H1 (cell line): ENCODE measurements at regions not wholly inside any gene's neighbourhood (a gene's known extent, or its start where the extent isn't known, plus 50 kb on each side); places are given as distances from the start of the nearest gene placed in this dataset.
A peak's percentile ranks its signal among the peaks of the same experiment; 100 is the strongest.

ENCODE experiments used
- CTCF ChIA-PET: fragments of 300-600 bp; sonication (Branson Sonifier 250); formaldehyde crosslinking; loops from one replicate; lab custom pipeline; 2021; ENCODE audit not compliant: partially characterized antibody; lab: Charles Lee
- POLR2A ChIA-PET: fragments of 300-600 bp; sonication (Branson Sonifier 250); formaldehyde crosslinking; loops from one replicate; lab custom pipeline; 2021; ENCODE audit warnings: inconsistent platforms; ENCODE audit not compliant: partially characterized antibody; lab: Charles Lee
- DNase-seq, 2 experiments: peaks; one replicate each; pipeline versions ENCODE4 v3.0.0 to v3.0.0-alpha.2; 2010 to 2022; ENCODE audit warnings: low spot score in 2 of 2, low read depth in 1 of 2, mixed read lengths in 1 of 2
- FAIRE-seq: peaks from 2 replicates; lab custom pipeline; 2011; peaks lifted over from hg19 to GRCh38; lab: Jason Lieb, UNC
- H2AFZ ChIP-seq: 2 replicates; pipeline ENCODE4 v1.8.1; 2012; ENCODE audit warnings: low read length, inconsistent platforms
- H2AK5ac ChIP-seq: 2 replicates; pipeline ENCODE4 v1.6.1; 2013; ENCODE audit warnings: low read depth, low read length
- H2BK120ac ChIP-seq: replicated peaks from 2 replicates; pipeline ENCODE3; 2013; ENCODE audit warnings: low read depth, low read length, inconsistent platforms
- H2BK12ac ChIP-seq: 2 replicates; pipeline ENCODE4 v1.6.1; 2013; ENCODE audit warnings: low read depth, low read length
- H2BK15ac ChIP-seq: 2 replicates; pipeline ENCODE4 v1.6.1; 2013; ENCODE audit warnings: low read length
- H2BK20ac ChIP-seq: 2 replicates; pipeline ENCODE4 v1.6.1; 2013; ENCODE audit warnings: low read length
- H2BK5ac ChIP-seq: 2 replicates; pipeline ENCODE4 v1.6.1; 2013; ENCODE audit warnings: low read depth, low read length
- H3K14ac ChIP-seq: 2 replicates; pipeline ENCODE4 v1.6.1; 2013; ENCODE audit warnings: inconsistent platforms; ENCODE audit not compliant: insufficient read length
- H3K18ac ChIP-seq: 2 replicates; pipeline ENCODE4 v1.6.1; 2013; ENCODE audit warnings: low read length; ENCODE audit errors: extremely low read depth
- H3K23ac ChIP-seq: 2 replicates; pipeline ENCODE4 v1.6.1; 2013; ENCODE audit warnings: inconsistent platforms; ENCODE audit not compliant: insufficient read length
- H3K23me2 ChIP-seq: 2 replicates; pipeline ENCODE4 v1.6.1; 2013; ENCODE audit warnings: low read depth, low read length
- H3K27ac ChIP-seq: 2 replicates; pipeline ENCODE4 v1.6.1; 2011; ENCODE audit warnings: low read depth, low read length, inconsistent platforms
- H3K27me3 ChIP-seq, 4 experiments: replicated peaks in 1 of 4; 1 replicate in 1 of 4; 2 replicates in 3 of 4; pipeline versions ENCODE4 v1.6.1 to v1.8.1; 2011 to 2013; ENCODE audit warnings: low read length in 3 of 4, mild to moderate bottlenecking in 3 of 4, inconsistent platforms in 2 of 4, mixed read lengths in 2 of 4, moderate library complexity in 1 of 4; ENCODE audit not compliant: control insufficient read depth in 3 of 4, insufficient read depth in 3 of 4; ENCODE audit errors: extremely low read depth in 1 of 4
- H3K36me3 ChIP-seq, 4 experiments: 2 replicates each; pipeline versions ENCODE4 v1.6.1 to v1.8.1; 2011 to 2013; ENCODE audit warnings: mild to moderate bottlenecking in 4 of 4, low read length in 3 of 4, moderate library complexity in 2 of 4, control low read depth in 1 of 4, inconsistent platforms in 1 of 4; ENCODE audit not compliant: insufficient read depth in 4 of 4, control insufficient read depth in 2 of 4
- H3K4ac ChIP-seq: replicated peaks from 2 replicates; pipeline ENCODE3; 2013; ENCODE audit warnings: low read length, low read depth, mixed read lengths, inconsistent platforms; ENCODE audit not compliant: insufficient read length
- H3K4me1 ChIP-seq, 4 experiments: replicated peaks in 1 of 4; 1 replicate in 1 of 4; 2 replicates in 3 of 4; pipeline versions ENCODE4 v1.6.1 to v1.8.1; 2011 to 2013; ENCODE audit warnings: low read length in 3 of 4, inconsistent platforms in 2 of 4, mixed read lengths in 1 of 4; ENCODE audit not compliant: insufficient read depth in 4 of 4, control insufficient read depth in 3 of 4
- H3K4me2 ChIP-seq, 2 experiments: 2 replicates each; pipeline versions ENCODE4 v1.6.1 to v1.8.1; 2011 to 2013; ENCODE audit warnings: low read depth in 2 of 2, low read length in 2 of 2, control low read depth in 1 of 2, inconsistent platforms in 1 of 2, mild to moderate bottlenecking in 1 of 2; ENCODE audit not compliant: insufficient read depth in 1 of 2
- H3K4me3 ChIP-seq, 4 experiments: fragments of 200-600, 300-600 bp in 1 of 4; sonication (generic), shearing (Covaris generic), sonication (Bioruptor Twin) in 1 of 4; 2 replicates each; pipeline versions ENCODE4 v1.5.1 to v1.8.1; 2011 to 2016; ENCODE audit warnings: low read length in 4 of 4, low read depth in 3 of 4, control low read depth in 2 of 4, inconsistent platforms in 2 of 4, mild to moderate bottlenecking in 2 of 4, mixed read lengths in 1 of 4, moderate library complexity in 1 of 4; ENCODE audit not compliant: insufficient read depth in 2 of 4; ENCODE audit errors: extremely low read depth in 1 of 4
- H3K56ac ChIP-seq: replicated peaks from 2 replicates; pipeline ENCODE3; 2013; ENCODE audit warnings: low read depth, mild to moderate bottlenecking, mixed read lengths, low read length, inconsistent platforms; ENCODE audit not compliant: insufficient read length
- H3K79me1 ChIP-seq: 2 replicates; pipeline ENCODE4 v1.6.1; 2013; ENCODE audit warnings: low read depth, low read length, control low read depth
- H3K79me2 ChIP-seq, 2 experiments: 2 replicates each; pipeline versions ENCODE4 v1.6.1 to v1.8.1; 2012 to 2013; ENCODE audit warnings: low read length in 2 of 2, mild to moderate bottlenecking in 2 of 2, inconsistent platforms in 1 of 2; ENCODE audit not compliant: insufficient read depth in 2 of 2, control insufficient read depth in 1 of 2
- H3K9ac ChIP-seq, 4 experiments: replicated peaks in 1 of 4; 1 replicate in 1 of 4; 2 replicates in 3 of 4; pipeline versions ENCODE4 v1.6.1 to v1.8.1; 2011 to 2013; ENCODE audit warnings: low read depth in 3 of 4, low read length in 3 of 4, control low read depth in 2 of 4, mild to moderate bottlenecking in 2 of 4, moderate library complexity in 2 of 4, inconsistent platforms in 1 of 4; ENCODE audit errors: extremely low read depth in 1 of 4
- H3K9me3 ChIP-seq, 2 experiments: 2 replicates each; pipeline versions ENCODE4 v1.6.1 to v1.8.1; 2012 to 2013; ENCODE audit warnings: mild to moderate bottlenecking in 2 of 2, moderate library complexity in 2 of 2, control low read depth in 1 of 2, inconsistent platforms in 1 of 2, low read depth in 1 of 2, low read length in 1 of 2, mixed read lengths in 1 of 2; ENCODE audit not compliant: insufficient read depth in 2 of 2
- H4K20me1 ChIP-seq, 2 experiments: replicated peaks in 1 of 2; 2 replicates each; pipeline versions ENCODE3 to v1.8.1; 2011 to 2013; ENCODE audit warnings: inconsistent platforms in 2 of 2, low read length in 2 of 2, mild to moderate bottlenecking in 1 of 2; ENCODE audit not compliant: insufficient read depth in 2 of 2, control insufficient read depth in 1 of 2
- H4K5ac ChIP-seq: 2 replicates; pipeline ENCODE4 v1.6.1; 2013; ENCODE audit warnings: low read length, low read depth, mixed read lengths, inconsistent platforms; ENCODE audit not compliant: insufficient read length
- H4K8ac ChIP-seq: 2 replicates; pipeline ENCODE4 v1.8.0; 2013; ENCODE audit warnings: mild to moderate bottlenecking, moderate library complexity, low read length, inconsistent platforms; ENCODE audit not compliant: insufficient read depth; ENCODE audit errors: extremely low read depth
- H4K91ac ChIP-seq: replicated peaks from 2 replicates; pipeline ENCODE3; 2013; ENCODE audit warnings: low read length, mixed read lengths, inconsistent platforms; ENCODE audit not compliant: insufficient read length
- CEBPB ChIP-seq: IDR thresholded peaks from 2 replicates; pipeline ENCODE4 v1.6.1; 2012; ENCODE audit warnings: low read depth, low read length
- HDAC2 ChIP-seq, 2 experiments: fragments of 300-600 bp in 1 of 2; sonication (generic) in 1 of 2; IDR thresholded peaks; 2 replicates each; pipeline ENCODE4 v1.6.1; 2011 to 2012; ENCODE audit warnings: low read depth in 2 of 2, low read length in 2 of 2, mild to moderate bottlenecking in 2 of 2, moderate library complexity in 2 of 2, borderline replicate concordance in 1 of 2, inconsistent platforms in 1 of 2
- WGBS, 2 experiments: shearing (Covaris generic) in 1 of 2; methylation state at CpG; one replicate each; pipeline versions ENCODE4 v1.1.6 to v1.1.7; 2013 to 2015; ENCODE audit warnings: low lambda C conversion rate in 2 of 2, mixed read lengths in 2 of 2, inconsistent platforms in 1 of 2, low coverage in 1 of 2, missing lambda C conversion rate in 1 of 2; ENCODE audit not compliant: insufficient replicate concordance in 2 of 2, insufficient coverage in 1 of 2, insufficient read length in 1 of 2; ENCODE audit errors: extremely low coverage in 1 of 2, missing lambda C conversion rate in 1 of 2; 5-methylcytosine and 5-hydroxymethylcytosine counted together

DNA sequence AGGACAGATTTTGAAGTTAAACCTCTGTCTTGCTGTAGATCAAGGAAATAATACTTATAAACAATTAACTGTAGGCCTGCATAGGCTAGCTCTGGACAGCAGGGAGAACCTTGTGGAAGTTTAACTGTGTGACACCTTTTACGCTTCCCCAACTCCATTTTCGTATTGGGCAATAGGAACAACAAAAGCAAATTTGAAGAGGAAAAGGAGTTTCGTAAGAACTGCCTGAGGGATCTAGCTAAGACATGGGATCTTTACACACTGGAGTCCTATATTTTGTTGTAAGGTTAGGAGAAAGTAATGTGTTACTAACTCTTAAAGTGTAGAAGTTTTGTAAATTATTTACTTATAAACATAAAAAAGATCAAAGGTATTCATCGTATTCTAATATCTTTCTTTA lies 324.9 kb upstream of the CASK start:
- H3K27me3 ChIP-seq = no peaks in the 10 kb centered on the region
- H3K4ac ChIP-seq = no peak overlapping the region
- no peaks in the 10 kb centered on the region for H3K36me3 ChIP-seq
- H2AFZ ChIP-seq = no peak overlapping the region
- FAIRE-seq (no peak), DNase-seq (no peak)
- no peak overlapping the region for H3K4me2 ChIP-seq
- no peak overlapping the region for H3K4me3 ChIP-seq
- no peaks in the 10 kb centered on the region for H3K79me1 ChIP-seq
- no peaks in the 10 kb centered on the region for H3K79me2 ChIP-seq
- H3K14ac ChIP-seq = no peak overlapping the region
- no peak overlapping the region for H2BK120ac ChIP-seq
- TF ChIP-seq CEBPB (0 out of 2 replicates have a peak, but pooled peaks have one; percentile 10), HDAC2 (IDR thresholded peaks at IDR 0.05; ENCODE audit: borderline replicate concordance in 1 of 2, low read depth in 2 of 2, low read length in 2 of 2) (no peak)
- no peaks in the 10 kb centered on the region for H3K4me1 ChIP-seq
- H3K23ac ChIP-seq = no peak overlapping the region
- H2BK20ac ChIP-seq = no peak overlapping the region
- H3K23me2 ChIP-seq = no peaks in the 10 kb centered on the region; the same call in 1 of the 2 replicates
- no peaks in the 10 kb centered on the region for H3K9me3 ChIP-seq
- no peak overlapping the region for H3K18ac ChIP-seq
- H2BK12ac ChIP-seq = no peak overlapping the region
- no peak overlapping the region for H2BK15ac ChIP-seq
- H3K27ac ChIP-seq = no peak overlapping the region
- H2AK5ac ChIP-seq = no peak overlapping the region
- no peak overlapping the region for H2BK5ac ChIP-seq
- ChIA-PET POLR2A (no interaction called here), CTCF (no interaction called here)
- WGBS, 2 experiments = 89% methylated on average over 4 of the region's 4 CpGs; no CpG with 5 or more reads in 1 of the 2 experiments
- no peak overlapping the region for H4K91ac ChIP-seq
- no peaks in the 10 kb centered on the region for H4K20me1 ChIP-seq
- no peak overlapping the region for H4K5ac ChIP-seq
- no peak overlapping the region for H3K56ac ChIP-seq
- no peak overlapping the region for H4K8ac ChIP-seq
- H3K9ac ChIP-seq = no peak overlapping the region
